Neural cell (in vitro differentiated cells): ENCODE measurements at regions not wholly inside any gene's neighbourhood (a gene's known extent, or its start where the extent isn't known, plus 50 kb on each side); places are given as distances from the start of the nearest gene placed in this dataset.

Source experiments
- H2AFZ ChIP-seq: fragments of 200-600, 300-800 bp; sonication (generic), shearing (Covaris generic); 2 replicates; pipeline ENCODE4 v1.6.0; 2014; ENCODE audit warnings: low read depth, mild to moderate bottlenecking, antibody characterized with exemption, low read length, moderate library complexity
- H3F3A ChIP-seq: fragments of 200-600 bp; shearing (Covaris generic); 2 replicates; pipeline ENCODE4 v1.6.1; 2016; ENCODE audit warnings: mild to moderate bottlenecking, moderate library complexity, mixed read lengths, antibody characterized with exemption, low read length; ENCODE audit not compliant: insufficient read depth, poor library complexity, severe bottlenecking
- H3K27ac ChIP-seq: fragments of 200-600, 300-800 bp; sonication (generic), shearing (Covaris generic); 2 replicates; pipeline ENCODE4 v1.5.1; 2014; ENCODE audit warnings: mild to moderate bottlenecking, low read length, moderate library complexity
- H3K27me3 ChIP-seq: fragments of 300-800, 200-600 bp; sonication (generic), shearing (Covaris generic); 2 replicates; pipeline ENCODE4 v1.6.0; 2014; ENCODE audit warnings: mild to moderate bottlenecking, low read depth, low read length, moderate library complexity; ENCODE audit not compliant: insufficient read depth
- H3K36me3 ChIP-seq: fragments of 300-800, 200-600 bp; sonication (generic), shearing (Covaris generic); 2 replicates; pipeline ENCODE4 v1.5.1; 2014; ENCODE audit warnings: mild to moderate bottlenecking, antibody characterized with exemption, low read length, moderate library complexity; ENCODE audit not compliant: insufficient read depth
- H3K4me2 ChIP-seq: fragments of 300-800, 200-600 bp; sonication (generic), shearing (Covaris generic); 2 replicates; pipeline ENCODE4 v1.6.0; 2014; ENCODE audit warnings: mild to moderate bottlenecking, low read length
- H3K4me3 ChIP-seq: fragments of 300-800, 200-600 bp; sonication (generic), shearing (Covaris generic); 2 replicates; pipeline ENCODE4 v1.5.1; 2014; ENCODE audit warnings: mild to moderate bottlenecking, low read length, moderate library complexity
- H3K79me2 ChIP-seq: fragments of 200-600 bp; shearing (Covaris generic); replicated peaks from 2 replicates; pipeline ENCODE4 v1.6.0; 2014; ENCODE audit warnings: mild to moderate bottlenecking, low read length, moderate library complexity; ENCODE audit not compliant: insufficient read depth
- H3K9ac ChIP-seq: fragments of 300-800, 200-600 bp; sonication (generic), shearing (Covaris generic); 2 replicates; pipeline ENCODE4 v1.6.1; 2016; ENCODE audit warnings: mild to moderate bottlenecking, low read length, mixed read lengths
- H3K9me2 ChIP-seq: fragments of 200-600 bp; shearing (Covaris generic); 2 replicates; pipeline ENCODE4 v1.6.1; 2016; ENCODE audit warnings: mild to moderate bottlenecking, low read length, mixed read lengths; ENCODE audit not compliant: insufficient read depth
- H3K9me3 ChIP-seq: fragments of 200-600, 300-800 bp; sonication (generic), shearing (Covaris generic); 2 replicates; pipeline ENCODE4 v1.6.1; 2016; ENCODE audit warnings: mild to moderate bottlenecking, mixed run types, low read length, moderate library complexity, mixed read lengths
- H4K20me1 ChIP-seq: fragments of 200-600 bp; shearing (Covaris generic); 2 replicates; pipeline ENCODE4 v1.6.1; 2016; ENCODE audit warnings: mild to moderate bottlenecking, mixed run types; ENCODE audit not compliant: insufficient read depth
- EP300 ChIP-seq: fragments of 450-650 bp; conservative IDR thresholded peaks from 2 replicates; pipeline ENCODE4 v1.6.1; 2014; ENCODE audit warnings: antibody characterized with exemption, mild to moderate bottlenecking, moderate library complexity; ENCODE audit not compliant: poor library complexity, severe bottlenecking
- EZH2 ChIP-seq: fragments of 200-600, 300-800 bp; shearing (Covaris generic), sonication (generic); IDR thresholded peaks from 2 replicates; pipeline ENCODE4 v1.6.1; 2014; ENCODE audit warnings: antibody characterized with exemption, low read length, borderline replicate concordance, mild to moderate bottlenecking; ENCODE audit not compliant: insufficient read depth, poor library complexity, severe bottlenecking
- MXI1 ChIP-seq: fragments of 450-650 bp; conservative IDR thresholded peaks from 2 replicates; pipeline ENCODE4 v1.6.1; 2014; ENCODE audit warnings: antibody characterized with exemption, mild to moderate bottlenecking; ENCODE audit not compliant: poor library complexity, severe bottlenecking
- POLR2AphosphoS5 ChIP-seq: IDR thresholded peaks from 2 replicates; pipeline ENCODE4 v1.6.1; 2012
- RAD21 ChIP-seq: fragments of 450-650 bp; conservative IDR thresholded peaks from 2 replicates; pipeline ENCODE4 v1.6.1; 2014; ENCODE audit warnings: antibody characterized with exemption, mild to moderate bottlenecking, moderate library complexity
- SMC3 ChIP-seq: fragments of 450-650 bp; conservative IDR thresholded peaks from 2 replicates; pipeline ENCODE4 v1.6.1; 2014; ENCODE audit warnings: antibody characterized with exemption, mild to moderate bottlenecking, moderate library complexity; ENCODE audit not compliant: poor library complexity
- TAF1 ChIP-seq: IDR thresholded peaks from 2 replicates; pipeline ENCODE4 v1.6.1; 2012; ENCODE audit warnings: low read depth
- TF ChIP-seq, protein P1 (sequence below): fragments of 450-650 bp; IDR thresholded peaks from 2 replicates; pipeline ENCODE4 v1.5.1; 2014; ENCODE audit warnings: antibody characterized with exemption, mild to moderate bottlenecking, moderate library complexity; ENCODE audit not compliant: poor library complexity, severe bottlenecking
- TF ChIP-seq, protein P2 (sequence below): IDR thresholded peaks from 2 replicates; pipeline ENCODE4 v1.6.1; 2012; ENCODE audit warnings: borderline replicate concordance

DNA sequence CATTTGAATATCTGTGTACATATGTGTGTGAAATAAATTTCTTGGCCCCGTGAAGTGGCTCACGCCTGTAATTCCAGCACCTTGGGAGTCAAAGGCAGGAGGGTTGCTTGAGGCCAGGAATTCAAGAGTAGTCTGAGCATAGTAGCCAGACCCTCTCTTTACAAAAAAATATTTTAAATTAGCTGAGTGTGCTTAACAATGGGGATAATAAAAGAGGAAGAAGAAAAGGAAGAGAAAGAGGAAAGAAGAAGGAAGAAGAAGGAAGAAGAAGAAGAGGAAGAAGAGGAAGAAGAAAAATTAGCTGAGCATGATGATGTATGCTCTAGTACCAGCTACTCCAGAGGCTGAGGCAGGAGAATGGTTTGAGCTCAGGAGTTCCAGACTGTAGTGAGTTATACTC lies 52.1 kb upstream of the XPO1 start:
- Histone ChIP-seq H3K4me3 (no peak overlapping the region), H3F3A (no peaks in the 10 kb centered on the region), H3K9me3 (no peaks in the 10 kb centered on the region), H3K4me2 (no peak overlapping the region), H3K9me2 (no peaks in the 10 kb centered on the region), H3K9ac (no peak overlapping the region), H2AFZ (no peak overlapping the region), H4K20me1 (no peaks in the 10 kb centered on the region), H3K27me3 (no peaks in the 10 kb centered on the region), H3K27ac (no peak overlapping the region), H3K79me2 (no peaks in the 10 kb centered on the region), H3K36me3 (no peaks in the 10 kb centered on the region)
- no peak for TF ChIP-seq RAD21
- no peak for TF ChIP-seq POLR2AphosphoS5
- TF ChIP-seq EP300, result no peak
- TF ChIP-seq TAF1, result no peak
- TF ChIP-seq MXI1, result no peak
- no peak for TF ChIP-seq SMC3
- TF ChIP-seq EZH2, result no peak
- TF ChIP-seq, protein P1, sequence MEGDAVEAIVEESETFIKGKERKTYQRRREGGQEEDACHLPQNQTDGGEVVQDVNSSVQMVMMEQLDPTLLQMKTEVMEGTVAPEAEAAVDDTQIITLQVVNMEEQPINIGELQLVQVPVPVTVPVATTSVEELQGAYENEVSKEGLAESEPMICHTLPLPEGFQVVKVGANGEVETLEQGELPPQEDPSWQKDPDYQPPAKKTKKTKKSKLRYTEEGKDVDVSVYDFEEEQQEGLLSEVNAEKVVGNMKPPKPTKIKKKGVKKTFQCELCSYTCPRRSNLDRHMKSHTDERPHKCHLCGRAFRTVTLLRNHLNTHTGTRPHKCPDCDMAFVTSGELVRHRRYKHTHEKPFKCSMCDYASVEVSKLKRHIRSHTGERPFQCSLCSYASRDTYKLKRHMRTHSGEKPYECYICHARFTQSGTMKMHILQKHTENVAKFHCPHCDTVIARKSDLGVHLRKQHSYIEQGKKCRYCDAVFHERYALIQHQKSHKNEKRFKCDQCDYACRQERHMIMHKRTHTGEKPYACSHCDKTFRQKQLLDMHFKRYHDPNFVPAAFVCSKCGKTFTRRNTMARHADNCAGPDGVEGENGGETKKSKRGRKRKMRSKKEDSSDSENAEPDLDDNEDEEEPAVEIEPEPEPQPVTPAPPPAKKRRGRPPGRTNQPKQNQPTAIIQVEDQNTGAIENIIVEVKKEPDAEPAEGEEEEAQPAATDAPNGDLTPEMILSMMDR, result no peak
- TF ChIP-seq, protein P2, sequence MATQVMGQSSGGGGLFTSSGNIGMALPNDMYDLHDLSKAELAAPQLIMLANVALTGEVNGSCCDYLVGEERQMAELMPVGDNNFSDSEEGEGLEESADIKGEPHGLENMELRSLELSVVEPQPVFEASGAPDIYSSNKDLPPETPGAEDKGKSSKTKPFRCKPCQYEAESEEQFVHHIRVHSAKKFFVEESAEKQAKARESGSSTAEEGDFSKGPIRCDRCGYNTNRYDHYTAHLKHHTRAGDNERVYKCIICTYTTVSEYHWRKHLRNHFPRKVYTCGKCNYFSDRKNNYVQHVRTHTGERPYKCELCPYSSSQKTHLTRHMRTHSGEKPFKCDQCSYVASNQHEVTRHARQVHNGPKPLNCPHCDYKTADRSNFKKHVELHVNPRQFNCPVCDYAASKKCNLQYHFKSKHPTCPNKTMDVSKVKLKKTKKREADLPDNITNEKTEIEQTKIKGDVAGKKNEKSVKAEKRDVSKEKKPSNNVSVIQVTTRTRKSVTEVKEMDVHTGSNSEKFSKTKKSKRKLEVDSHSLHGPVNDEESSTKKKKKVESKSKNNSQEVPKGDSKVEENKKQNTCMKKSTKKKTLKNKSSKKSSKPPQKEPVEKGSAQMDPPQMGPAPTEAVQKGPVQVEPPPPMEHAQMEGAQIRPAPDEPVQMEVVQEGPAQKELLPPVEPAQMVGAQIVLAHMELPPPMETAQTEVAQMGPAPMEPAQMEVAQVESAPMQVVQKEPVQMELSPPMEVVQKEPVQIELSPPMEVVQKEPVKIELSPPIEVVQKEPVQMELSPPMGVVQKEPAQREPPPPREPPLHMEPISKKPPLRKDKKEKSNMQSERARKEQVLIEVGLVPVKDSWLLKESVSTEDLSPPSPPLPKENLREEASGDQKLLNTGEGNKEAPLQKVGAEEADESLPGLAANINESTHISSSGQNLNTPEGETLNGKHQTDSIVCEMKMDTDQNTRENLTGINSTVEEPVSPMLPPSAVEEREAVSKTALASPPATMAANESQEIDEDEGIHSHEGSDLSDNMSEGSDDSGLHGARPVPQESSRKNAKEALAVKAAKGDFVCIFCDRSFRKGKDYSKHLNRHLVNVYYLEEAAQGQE, result no peak

DNA sequence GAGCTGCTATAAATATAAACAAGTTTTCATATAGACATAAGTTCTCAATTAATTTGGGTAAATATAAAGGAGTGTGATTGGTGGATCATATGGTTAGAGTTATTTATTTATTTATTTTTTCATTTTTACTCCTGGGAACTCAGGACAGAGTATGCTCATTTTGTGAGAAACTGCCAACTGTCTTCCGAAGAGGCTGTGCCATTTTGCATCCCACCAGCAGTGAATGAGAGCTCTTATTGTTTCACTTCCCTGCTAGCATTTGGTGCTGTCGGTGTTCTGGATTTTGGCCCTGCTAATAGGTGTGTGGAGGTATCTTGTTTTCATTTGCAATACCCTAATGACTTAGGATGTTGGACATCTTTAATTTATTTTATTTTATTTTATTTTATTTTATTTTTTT lies 50.4 kb upstream of the XPO1 start:
- Histone ChIP-seq H3K27ac (no peak overlapping the region), H3K9ac (no peak overlapping the region)

More for the DNA sequence above, 50.4 kb upstream of the XPO1 start:
- Histone ChIP-seq H4K20me1 (no peaks in the 10 kb centered on the region), H3K4me2 (no peak overlapping the region), H3K4me3 (no peak overlapping the region), H2AFZ (no peak overlapping the region), H3K9me3 (no peaks in the 10 kb centered on the region), H3F3A (no peaks in the 10 kb centered on the region), H3K79me2 (no peaks in the 10 kb centered on the region), H3K36me3 (no peaks in the 10 kb centered on the region), H3K9me2 (no peaks in the 10 kb centered on the region), H3K27me3 (no peaks in the 10 kb centered on the region)
- TF ChIP-seq TAF1 (no peak), MXI1 (no peak), SMC3 (no peak), EZH2 (no peak), EP300 (no peak), RAD21 (no peak), POLR2AphosphoS5 (no peak)
- TF ChIP-seq, protein P2, result no peak
- TF ChIP-seq, protein P1, result no peak
